ENCODE measurements at regions not wholly inside any gene's neighbourhood (a gene's known extent, or its start where the extent isn't known, plus 50 kb on each side); places are given as distances from the start of the nearest gene placed in this dataset.

DNA sequence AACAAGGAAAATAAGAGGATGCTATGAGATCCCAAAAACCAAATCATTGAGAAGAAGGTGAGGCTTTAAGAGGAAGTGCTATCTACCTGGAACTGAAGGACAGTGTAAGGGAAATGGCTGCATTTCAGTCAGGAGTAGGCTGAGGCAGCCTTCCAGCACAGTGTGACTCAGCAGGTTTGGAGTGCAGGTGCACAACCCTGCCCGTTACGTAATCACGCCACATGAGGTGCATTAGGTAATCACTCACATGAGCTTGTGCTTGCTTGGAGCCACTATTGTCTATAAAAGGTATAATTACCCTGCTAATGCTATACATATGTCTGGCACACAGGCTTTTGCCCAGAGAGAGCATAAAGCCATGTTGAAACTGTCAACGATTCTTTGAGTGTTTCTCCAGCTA, 74.9 kb downstream of the DIO2 start:
- TF ChIP-seq CTCF (IDR thresholded peaks at IDR 0.05) (no peak), EZH2 (IDR thresholded peaks at IDR 0.05) (no peak), EZH2phosphoT487 (IDR thresholded peaks at IDR 0.05) (no peak)
